IMR-90 (cell line): ENCODE measurements at regions not wholly inside any gene's neighbourhood (a gene's known extent, or its start where the extent isn't known, plus 50 kb on each side); places are given as distances from the start of the nearest gene placed in this dataset.

Source experiments
- ATAC-seq: fragments of 200-7000 bp; cut with Tn5 transposase; 2 replicates; pipeline ENCODE4 v1.9.1; 2020; ENCODE audit warnings: low read depth, mild to moderate bottlenecking, moderate library complexity
- BruUV-seq: library from RNA; stranded (reverse); fragments of 400-500 nt; replicated peaks from 2 replicates; lab custom pipeline; 2021; lab: Mats Ljungman, UMichigan
- CTCF ChIA-PET: fragments of 300-600 bp; formaldehyde crosslinking; extraction: SDS; loops from one replicate; lab custom pipeline; 2021; ENCODE audit warnings: antibody characterized with exemption; lab: Yijun Ruan, JAX
- POLR2A ChIA-PET: fragments of 300-600 bp; sonication (Branson Sonifier 250); formaldehyde crosslinking; loops from one replicate; lab custom pipeline; 2022; ENCODE audit warnings: antibody characterized with exemption; ENCODE audit not compliant: unreplicated experiment; lab: Charles Lee
- DNase-seq: peaks from one replicate; pipeline ENCODE4 v3.0.0; 2013
- H2AFZ ChIP-seq: replicated peaks from 2 replicates; pipeline ENCODE3; 2013; ENCODE audit warnings: low read length, mild to moderate bottlenecking; ENCODE audit not compliant: poor library complexity
- H2AK5ac ChIP-seq: 2 replicates; pipeline ENCODE4 v1.6.1; 2013; ENCODE audit warnings: low read depth, low read length, inconsistent platforms
- H2AK9ac ChIP-seq: replicated peaks from 2 replicates; pipeline ENCODE3; 2013; ENCODE audit warnings: mild to moderate bottlenecking, low read depth, low read length, moderate library complexity; ENCODE audit not compliant: poor library complexity
- H2BK120ac ChIP-seq: 2 replicates; pipeline ENCODE4 v1.6.1; 2013; ENCODE audit warnings: low read depth, low read length, inconsistent platforms
- H2BK15ac ChIP-seq: 3 replicates; pipeline ENCODE4 v1.6.1; 2013; ENCODE audit warnings: low read depth, low read length, inconsistent platforms
- H2BK20ac ChIP-seq: 2 replicates; pipeline ENCODE4 v1.6.1; 2013; ENCODE audit warnings: low read depth, mild to moderate bottlenecking, inconsistent platforms, low read length, moderate library complexity
- H2BK5ac ChIP-seq: 2 replicates; pipeline ENCODE4 v1.6.1; 2013; ENCODE audit warnings: mild to moderate bottlenecking, low read depth, low read length, inconsistent platforms; ENCODE audit not compliant: poor library complexity, severe bottlenecking
- H3K14ac ChIP-seq: replicated peaks from 2 replicates; pipeline ENCODE4 v1.6.1; 2013; ENCODE audit warnings: low read depth, low read length, inconsistent platforms
- H3K18ac ChIP-seq: 2 replicates; pipeline ENCODE4 v1.6.1; 2013; ENCODE audit warnings: low read depth, low read length, control low read depth
- H3K23ac ChIP-seq: 2 replicates; pipeline ENCODE4 v1.6.1; 2013; ENCODE audit warnings: low read depth, low read length, inconsistent platforms
- H3K27ac ChIP-seq: 2 replicates; pipeline ENCODE4 v1.5.1; 2013; ENCODE audit warnings: mild to moderate bottlenecking, control low read depth, low read length; ENCODE audit not compliant: insufficient read depth
- H3K27me3 ChIP-seq: 2 replicates; pipeline ENCODE4 v1.6.1; 2013; ENCODE audit warnings: low read length; ENCODE audit not compliant: control insufficient read depth, insufficient read depth
- H3K36me3 ChIP-seq: 2 replicates; pipeline ENCODE4 v1.6.1; 2013; ENCODE audit warnings: low read length, mixed read lengths; ENCODE audit not compliant: control insufficient read depth, insufficient read depth
- H3K4ac ChIP-seq: 2 replicates; pipeline ENCODE4 v1.6.1; 2013; ENCODE audit warnings: low read depth, low read length, inconsistent platforms
- H3K4me1 ChIP-seq: 2 replicates; pipeline ENCODE4 v1.6.1; 2013; ENCODE audit warnings: low read length, mixed read lengths; ENCODE audit not compliant: control insufficient read depth, insufficient read depth
- H3K4me2 ChIP-seq: 2 replicates; pipeline ENCODE4 v1.6.1; 2013; ENCODE audit warnings: low read depth, mild to moderate bottlenecking, control low read depth, low read length, moderate library complexity
- H3K4me3 ChIP-seq: 2 replicates; pipeline ENCODE4 v1.5.1; 2013; ENCODE audit warnings: low read depth, mild to moderate bottlenecking, control low read depth, low read length, moderate library complexity; ENCODE audit not compliant: insufficient read depth
- H3K56ac ChIP-seq: 2 replicates; pipeline ENCODE4 v1.6.1; 2013; ENCODE audit warnings: low read length, inconsistent platforms; ENCODE audit not compliant: insufficient read depth; ENCODE audit errors: extremely low read depth
- H3K79me1 ChIP-seq, 2 experiments: 2 replicates each; pipeline ENCODE4 v1.6.1; 2013; ENCODE audit warnings: low read length in 2 of 2, inconsistent platforms in 1 of 2, low read depth in 1 of 2
- H3K9ac ChIP-seq: 2 replicates; pipeline ENCODE4 v1.6.1; 2013; ENCODE audit warnings: low read depth, low read length, control low read depth
- H3K9me1 ChIP-seq: 2 replicates; pipeline ENCODE4 v1.6.1; 2013; ENCODE audit warnings: low read length, inconsistent platforms; ENCODE audit not compliant: insufficient read depth
- H3K9me3 ChIP-seq: 2 replicates; pipeline ENCODE4 v1.6.1; 2013; ENCODE audit warnings: low read length; ENCODE audit not compliant: control insufficient read depth, insufficient read depth
- H4K20me1 ChIP-seq: 2 replicates; pipeline ENCODE4 v1.6.1; 2013; ENCODE audit warnings: low read length, inconsistent platforms; ENCODE audit not compliant: insufficient read depth
- H4K5ac ChIP-seq: 2 replicates; pipeline ENCODE4 v1.6.1; 2013; ENCODE audit warnings: mild to moderate bottlenecking, low read depth, low read length, control low read depth
- H4K8ac ChIP-seq, 2 experiments: 2 replicates each; pipeline ENCODE4 v1.6.1; 2013; ENCODE audit warnings: low read depth in 2 of 2, low read length in 2 of 2, control low read depth in 1 of 2, inconsistent platforms in 1 of 2
- H4K91ac ChIP-seq: 2 replicates; pipeline ENCODE4 v1.6.1; 2013; ENCODE audit warnings: low read depth, low read length, inconsistent platforms; ENCODE audit not compliant: insufficient read depth
- BHLHE40 ChIP-seq: fragments of 150-350 bp; IDR thresholded peaks from 2 replicates; pipeline ENCODE4 v1.6.1; 2016; ENCODE audit warnings: mild to moderate bottlenecking, low read depth, low read length
- CEBPB ChIP-seq: IDR thresholded peaks from 2 replicates; pipeline ENCODE4 v1.6.1; 2012; ENCODE audit warnings: low read depth, low read length, improper control_type of control experiment
- CHD1 ChIP-seq: IDR thresholded peaks from 2 replicates; pipeline ENCODE4 v1.6.1; 2012; ENCODE audit warnings: low read depth, low read length, improper control_type of control experiment
- FOS ChIP-seq: fragments of 150-350 bp; IDR thresholded peaks from 2 replicates; pipeline ENCODE4 v1.6.1; 2016; ENCODE audit warnings: low read depth, low read length
- MAFK ChIP-seq: IDR thresholded peaks from 2 replicates; pipeline ENCODE4 v1.6.1; 2012; ENCODE audit warnings: low read depth, low read length, improper control_type of control experiment
- MAZ ChIP-seq: IDR thresholded peaks from 2 replicates; pipeline ENCODE4 v1.6.1; 2012; ENCODE audit warnings: low read depth, mild to moderate bottlenecking, low read length, improper control_type of control experiment, moderate library complexity, borderline replicate concordance
- MXI1 ChIP-seq: IDR thresholded peaks from 2 replicates; pipeline ENCODE4 v1.6.1; 2012; ENCODE audit warnings: low read depth, mild to moderate bottlenecking, low read length, moderate library complexity, borderline replicate concordance
- RAD21 ChIP-seq: IDR thresholded peaks from 2 replicates; pipeline ENCODE4 v1.6.1; 2012; ENCODE audit warnings: low read length, improper control_type of control experiment
- RCOR1 ChIP-seq: IDR thresholded peaks from 2 replicates; pipeline ENCODE4 v1.6.1; 2012; ENCODE audit warnings: mild to moderate bottlenecking, low read length, improper control_type of control experiment; ENCODE audit not compliant: insufficient replicate concordance
- RFX5 ChIP-seq: IDR thresholded peaks from 2 replicates; pipeline ENCODE4 v1.8.0; 2012; ENCODE audit warnings: low read depth, mild to moderate bottlenecking, low read length, moderate library complexity
- WGBS, 2 experiments: methylation state at CpG; one replicate each; pipeline versions ENCODE4 v1.1.5 to v1.1.7; 2013; ENCODE audit warnings: missing lambda C conversion rate in 2 of 2; ENCODE audit not compliant: insufficient read length in 1 of 2; ENCODE audit errors: extremely low coverage in 2 of 2; 5-methylcytosine and 5-hydroxymethylcytosine counted together
- dilution Hi-C: fragments of 300-500 bp; cut with HindIII; formaldehyde crosslinking; loops from one replicate; pipeline ENCODE4 v1.14.3; 2018; ENCODE audit warnings: low sequenced_read_pairs; ENCODE audit not compliant: unreplicated experiment
- in situ Hi-C: fragments of 300-500 bp; cut with MboI; formaldehyde crosslinking; loops from 3 replicates; pipeline ENCODE4 v1.14.3; 2019; ENCODE audit warnings: low sequenced_read_pairs, inconsistent platforms, mixed read lengths
- intact Hi-C: fragments of 100-400 bp; cut with micrococcal nuclease; formaldehyde crosslinking; loops from 2 replicates; pipeline ENCODE4 v1.10.0; 2022
- TF ChIP-seq, protein P1 (sequence below): fragments of 150-350 bp; IDR thresholded peaks from 2 replicates; pipeline ENCODE4 v1.6.1; 2017; ENCODE audit warnings: mild to moderate bottlenecking, antibody characterized with exemption, low read length, low read depth
- TF ChIP-seq, protein P2 (sequence below): conservative IDR thresholded peaks from 2 replicates; pipeline ENCODE4 v1.5.1; 2012; ENCODE audit warnings: mild to moderate bottlenecking, low read depth, low read length, improper control_type of control experiment
- TF ChIP-seq, protein P3 (sequence below): fragments of 150-350 bp; IDR thresholded peaks from 2 replicates; pipeline ENCODE4 v1.6.1; 2016; ENCODE audit warnings: low read depth, mild to moderate bottlenecking, low read length, moderate library complexity, borderline replicate concordance

DNA sequence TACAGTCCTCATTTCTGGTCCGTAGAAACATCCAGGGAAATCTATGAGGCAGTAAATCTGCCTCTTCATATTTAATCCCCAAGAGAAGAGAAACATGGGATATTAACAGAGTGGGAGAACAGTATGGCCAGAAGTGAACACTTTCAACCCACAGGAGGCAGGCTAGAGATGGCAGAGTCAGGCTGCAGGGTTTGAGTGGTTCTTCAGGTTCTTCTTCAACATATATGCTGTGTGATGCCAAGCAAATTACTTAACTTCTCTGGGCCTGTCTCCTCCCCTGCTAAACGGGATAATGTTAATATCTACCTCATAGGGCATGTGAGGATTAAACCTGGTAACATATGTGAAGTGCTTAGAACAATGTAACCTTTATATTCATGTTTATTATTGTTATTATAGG, 321.8 kb downstream of the PSAT1 start:
- no peaks in the 10 kb centered on the region for H3K9me3 ChIP-seq
- no peaks in the 10 kb centered on the region for H3K36me3 ChIP-seq
- no peak overlapping the region for H4K8ac ChIP-seq
- no peaks in the 10 kb centered on the region for H3K27me3 ChIP-seq
- dilution Hi-C loops: no loop called here
- no peak for DNase-seq
- CTCF ChIA-PET: no interaction called here
- WGBS, 2 experiments: no CpG with 5 or more reads among the region's 2 CpGs
- TF ChIP-seq MXI1 (no peak), RAD21 (no peak), CEBPB (no peak), RCOR1 (no peak), FOS (no peak), BHLHE40 (no peak), RFX5 (no peak), MAZ (no peak), MAFK (no peak), CHD1 (no peak)
- TF ChIP-seq, protein P1, sequence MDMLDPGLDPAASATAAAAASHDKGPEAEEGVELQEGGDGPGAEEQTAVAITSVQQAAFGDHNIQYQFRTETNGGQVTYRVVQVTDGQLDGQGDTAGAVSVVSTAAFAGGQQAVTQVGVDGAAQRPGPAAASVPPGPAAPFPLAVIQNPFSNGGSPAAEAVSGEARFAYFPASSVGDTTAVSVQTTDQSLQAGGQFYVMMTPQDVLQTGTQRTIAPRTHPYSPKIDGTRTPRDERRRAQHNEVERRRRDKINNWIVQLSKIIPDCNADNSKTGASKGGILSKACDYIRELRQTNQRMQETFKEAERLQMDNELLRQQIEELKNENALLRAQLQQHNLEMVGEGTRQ: no peak
- TF ChIP-seq, protein P2, sequence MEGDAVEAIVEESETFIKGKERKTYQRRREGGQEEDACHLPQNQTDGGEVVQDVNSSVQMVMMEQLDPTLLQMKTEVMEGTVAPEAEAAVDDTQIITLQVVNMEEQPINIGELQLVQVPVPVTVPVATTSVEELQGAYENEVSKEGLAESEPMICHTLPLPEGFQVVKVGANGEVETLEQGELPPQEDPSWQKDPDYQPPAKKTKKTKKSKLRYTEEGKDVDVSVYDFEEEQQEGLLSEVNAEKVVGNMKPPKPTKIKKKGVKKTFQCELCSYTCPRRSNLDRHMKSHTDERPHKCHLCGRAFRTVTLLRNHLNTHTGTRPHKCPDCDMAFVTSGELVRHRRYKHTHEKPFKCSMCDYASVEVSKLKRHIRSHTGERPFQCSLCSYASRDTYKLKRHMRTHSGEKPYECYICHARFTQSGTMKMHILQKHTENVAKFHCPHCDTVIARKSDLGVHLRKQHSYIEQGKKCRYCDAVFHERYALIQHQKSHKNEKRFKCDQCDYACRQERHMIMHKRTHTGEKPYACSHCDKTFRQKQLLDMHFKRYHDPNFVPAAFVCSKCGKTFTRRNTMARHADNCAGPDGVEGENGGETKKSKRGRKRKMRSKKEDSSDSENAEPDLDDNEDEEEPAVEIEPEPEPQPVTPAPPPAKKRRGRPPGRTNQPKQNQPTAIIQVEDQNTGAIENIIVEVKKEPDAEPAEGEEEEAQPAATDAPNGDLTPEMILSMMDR: no peak
- TF ChIP-seq, protein P3, sequence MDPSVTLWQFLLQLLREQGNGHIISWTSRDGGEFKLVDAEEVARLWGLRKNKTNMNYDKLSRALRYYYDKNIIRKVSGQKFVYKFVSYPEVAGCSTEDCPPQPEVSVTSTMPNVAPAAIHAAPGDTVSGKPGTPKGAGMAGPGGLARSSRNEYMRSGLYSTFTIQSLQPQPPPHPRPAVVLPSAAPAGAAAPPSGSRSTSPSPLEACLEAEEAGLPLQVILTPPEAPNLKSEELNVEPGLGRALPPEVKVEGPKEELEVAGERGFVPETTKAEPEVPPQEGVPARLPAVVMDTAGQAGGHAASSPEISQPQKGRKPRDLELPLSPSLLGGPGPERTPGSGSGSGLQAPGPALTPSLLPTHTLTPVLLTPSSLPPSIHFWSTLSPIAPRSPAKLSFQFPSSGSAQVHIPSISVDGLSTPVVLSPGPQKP: no peak
- no peak overlapping the region for H3K4me2 ChIP-seq
- H3K18ac ChIP-seq: no peak overlapping the region
- no peaks in the 10 kb centered on the region; the same call in 1 of the 2 replicates for H3K4me1 ChIP-seq
- H3K9me1 ChIP-seq: no peaks in the 10 kb centered on the region; the same call in 1 of the 2 replicates
- no peak overlapping the region for H3K9ac ChIP-seq
- H4K91ac ChIP-seq: no peak overlapping the region
- H3K23ac ChIP-seq: no peak overlapping the region
- no TSS peak for BruUV-seq
- no peaks in the 10 kb centered on the region for H3K79me1 ChIP-seq
- intact Hi-C loops: no loop called here
- H2AFZ ChIP-seq: no peak overlapping the region
- POLR2A ChIA-PET: no interaction called here
- H3K4ac ChIP-seq: no peak overlapping the region; the same call in 1 of the 2 replicates
- H2BK20ac ChIP-seq: no peak overlapping the region
- no peak for ATAC-seq
- H2BK120ac ChIP-seq: no peak overlapping the region
- no peak overlapping the region for H2AK5ac ChIP-seq
- H3K27ac ChIP-seq: no peak overlapping the region
- in situ Hi-C loops: no loop called here
- H2AK9ac ChIP-seq: no peak overlapping the region
- H2BK15ac ChIP-seq: no peak overlapping the region
- H3K14ac ChIP-seq: no peak overlapping the region
- no peaks in the 10 kb centered on the region for H4K20me1 ChIP-seq
- no peak overlapping the region for H2BK5ac ChIP-seq
- no peak overlapping the region for H3K4me3 ChIP-seq
- H4K5ac ChIP-seq: no peak overlapping the region
- no peak overlapping the region for H3K56ac ChIP-seq
